K562 (cell line): ENCODE measurements at regions not wholly inside any gene's neighbourhood (a gene's known extent, or its start where the extent isn't known, plus 50 kb on each side); places are given as distances from the start of the nearest gene placed in this dataset.

Source experiments
- C11orf30 ChIP-seq: fragments of 450-650 bp; IDR thresholded peaks from 2 replicates; pipeline ENCODE4 v1.6.1; 2016; ENCODE audit warnings: low read depth, mild to moderate bottlenecking
- E2F8 ChIP-seq: fragments of 450-650 bp; IDR thresholded peaks from 2 replicates; pipeline ENCODE4 v1.7.1; 2018; ENCODE audit warnings: mild to moderate bottlenecking, low read depth; ENCODE audit not compliant: partially characterized antibody
- HDAC2 ChIP-seq: fragments of 450-650 bp; IDR thresholded peaks from 2 replicates; pipeline ENCODE4 v1.6.1; 2016; ENCODE audit warnings: mild to moderate bottlenecking
- LCOR ChIP-seq: sonication (generic); formaldehyde crosslinking; IDR thresholded peaks from 2 replicates; pipeline ENCODE4 v1.8.0; 2022; ENCODE audit warnings: mild to moderate bottlenecking, missing genetic modification reagents
- MLX ChIP-seq, 2 experiments: fragments of 450-650 bp in 1 of 2; sonication (generic) in 1 of 2; formaldehyde crosslinking; conservative IDR thresholded peaks; 2 replicates each; pipeline versions ENCODE4 v1.4.0 to v1.8.1; 2020 to 2022; ENCODE audit warnings: mild to moderate bottlenecking in 1 of 2, missing genetic modification reagents in 1 of 2
- REST ChIP-seq, 2 experiments: fragments of 450-650 bp; formaldehyde crosslinking in 1 of 2; IDR thresholded peaks; 2 replicates each; pipeline versions ENCODE4 v1.4.0 to v1.6.1; 2014 to 2020; ENCODE audit warnings: mild to moderate bottlenecking in 2 of 2, borderline replicate concordance in 1 of 2, low read depth in 1 of 2
- ZKSCAN3 ChIP-seq: fragments of 250-450 bp; sonication (Bioruptor Pico); IDR thresholded peaks from 2 replicates; pipeline ENCODE4 v1.4.0; 2020
- ZNF134 ChIP-seq: fragments of 250-450 bp; sonication (Bioruptor Pico); conservative IDR thresholded peaks from 2 replicates; pipeline ENCODE4 v1.4.0; 2020

- TF ChIP-seq REST (IDR thresholded peaks at IDR 0.05; ENCODE audit: borderline replicate concordance) (no peak), REST (CRISPR knock-in tag; IDR thresholded peaks at IDR 0.05; ENCODE audit: low read depth) (no peak), LCOR (no peak), MLX (CRISPR knock-in tag; conservative IDR thresholded peaks at IDR 0.05) (no peak), ZKSCAN3 (no peak), HDAC2 (no peak), C11orf30 (no peak), E2F8 (no peak), ZNF134 (CRISPR knock-in tag) (no peak)
These were observed 271.8 kb upstream of the SMARCA2 start (continued) for GRCh38 chr9:1743121-1743960.
